HepG2 (cell line): ENCODE measurements at regions not wholly inside any gene's neighbourhood (a gene's known extent, or its start where the extent isn't known, plus 50 kb on each side); places are given as distances from the start of the nearest gene placed in this dataset.

Experiments
- ATAC-seq: fragments of 200-7000 bp; cut with Tn5 transposase; 3 replicates; pipeline ENCODE4 v1.9.1; 2020; ENCODE audit warnings: mild to moderate bottlenecking, moderate library complexity
- BruUV-seq: library from RNA; stranded (reverse); fragments of 400-500 nt; replicated peaks from 2 replicates; lab custom pipeline; 2021; lab: Mats Ljungman, UMichigan
- CTCF ChIA-PET: fragments of 300-600 bp; formaldehyde crosslinking; extraction: SDS; loops from one replicate; lab custom pipeline; 2021; ENCODE audit warnings: low total read pairs, inconsistent platforms, low intra/inter-chr PET ratio; lab: Yijun Ruan, JAX
- POLR2A ChIA-PET: fragments of 350-600 bp; sonication (Branson Sonifier 250); formaldehyde crosslinking; loops from one replicate; lab custom pipeline; 2020; ENCODE audit warnings: antibody characterized with exemption, inconsistent platforms; lab: Yijun Ruan, JAX
- DNase-seq: peaks from one replicate; pipeline ENCODE4 v3.0.0-alpha.2; 2015; ENCODE audit warnings: low spot score
- FAIRE-seq: peaks from 3 replicates; lab custom pipeline; 2011; peaks lifted over from hg19 to GRCh38; lab: Jason Lieb, UNC
- H2AFZ ChIP-seq: one replicate; pipeline ENCODE4 v1.6.1; 2011; ENCODE audit warnings: low read length, inconsistent platforms
- H3K27ac ChIP-seq: fragments of 300-600 bp; 3 replicates; pipeline ENCODE4 v1.8.0; 2011; ENCODE audit warnings: mixed run types, mild to moderate bottlenecking, mixed read lengths, low read length, inconsistent platforms; ENCODE audit not compliant: insufficient read depth; ENCODE audit errors: extremely low read length
- H3K27me3 ChIP-seq, 2 experiments: fragments of 200-600 bp in 1 of 2; 2 replicates in 1 of 2; 3 replicates in 1 of 2; pipeline versions ENCODE4 v1.6.0 to v1.8.0; 2011; ENCODE audit warnings: low read length in 2 of 2, mild to moderate bottlenecking in 2 of 2, moderate library complexity in 2 of 2, inconsistent platforms in 1 of 2; ENCODE audit not compliant: insufficient read depth in 2 of 2, control insufficient read depth in 1 of 2
- H3K36me3 ChIP-seq, 2 experiments: fragments of 200-600 bp in 1 of 2; replicated peaks in 1 of 2; 2 replicates in 1 of 2; 3 replicates in 1 of 2; pipeline versions ENCODE4 v1.5.1 to v1.8.0; 2011; ENCODE audit warnings: low read length in 2 of 2, inconsistent platforms in 1 of 2; ENCODE audit not compliant: insufficient read depth in 2 of 2, control insufficient read depth in 1 of 2
- H3K4me1 ChIP-seq: 2 replicates; pipeline ENCODE4 v1.5.1; 2012; ENCODE audit warnings: low read length, inconsistent platforms; ENCODE audit not compliant: insufficient read depth
- H3K4me2 ChIP-seq: 2 replicates; pipeline ENCODE4 v1.6.0; 2011; ENCODE audit warnings: low read depth, low read length, inconsistent platforms
- H3K4me3 ChIP-seq, 3 experiments: fragments of 200-600 bp in 1 of 3; sonication (generic), shearing (Covaris generic) in 1 of 3; replicated peaks in 1 of 3; 2 replicates each; pipeline ENCODE4 v1.5.1; 2011 to 2016; ENCODE audit warnings: low read length in 3 of 3, inconsistent platforms in 2 of 3, low read depth in 2 of 3, mild to moderate bottlenecking in 2 of 3, control low read depth in 1 of 3, mixed read lengths in 1 of 3; ENCODE audit not compliant: insufficient read depth in 1 of 3
- H3K79me2 ChIP-seq: one replicate; pipeline ENCODE4 v1.6.1; 2011; ENCODE audit warnings: low read length, inconsistent platforms; ENCODE audit not compliant: insufficient read depth
- H3K9ac ChIP-seq: 2 replicates; pipeline ENCODE4 v1.6.0; 2011; ENCODE audit warnings: mild to moderate bottlenecking, low read depth, low read length, inconsistent platforms; ENCODE audit not compliant: insufficient read depth
- H3K9me3 ChIP-seq: 2 replicates; pipeline ENCODE4 v1.5.1; 2012; ENCODE audit warnings: mild to moderate bottlenecking, low read length
- H4K20me1 ChIP-seq: 2 replicates; pipeline ENCODE4 v1.6.0; 2011; ENCODE audit warnings: inconsistent platforms, mild to moderate bottlenecking, low read length, moderate library complexity; ENCODE audit not compliant: insufficient read depth
- ATRX ChIP-seq: sonication (generic); formaldehyde crosslinking; IDR thresholded peaks from 2 replicates; pipeline ENCODE4 v1.4.0; 2020; ENCODE audit warnings: missing genetic modification reagents, borderline replicate concordance
- GATAD1 ChIP-seq: IDR thresholded peaks from 2 replicates; pipeline ENCODE4 v1.6.1; 2016; ENCODE audit warnings: missing genetic modification reagents, missing compliant biosample characterization
- GPN1 ChIP-seq: sonication (generic); formaldehyde crosslinking; IDR thresholded peaks from 2 replicates; pipeline ENCODE4 v1.5.1; 2020; ENCODE audit warnings: missing genetic modification reagents, borderline replicate concordance
- NR2F1 ChIP-seq, 2 experiments: fragments of 450-650 bp in 1 of 2; formaldehyde crosslinking in 1 of 2; IDR thresholded peaks; 2 replicates each; pipeline versions ENCODE4 v1.5.0 to v1.6.1; 2016 to 2020; ENCODE audit warnings: mild to moderate bottlenecking in 1 of 2, missing compliant biosample characterization in 1 of 2, missing genetic modification reagents in 1 of 2, moderate library complexity in 1 of 2
- ZIK1 ChIP-seq: sonication (generic); formaldehyde crosslinking; IDR thresholded peaks from 2 replicates; pipeline ENCODE4 v1.5.0; 2020; ENCODE audit warnings: mild to moderate bottlenecking, low read depth, missing genetic modification reagents, borderline replicate concordance
- ZNF33A ChIP-seq: sonication (generic); formaldehyde crosslinking; IDR thresholded peaks from 2 replicates; pipeline ENCODE4 v1.5.1; 2020; ENCODE audit warnings: missing genetic modification reagents, mild to moderate bottlenecking, moderate library complexity, borderline replicate concordance
- WGBS: methylation state at CpG from one replicate; pipeline ENCODE4 v1.1.6; 2017; ENCODE audit warnings: low lambda C conversion rate; 5-methylcytosine and 5-hydroxymethylcytosine counted together
- in situ Hi-C: cut with HindIII; loops from 2 replicates; pipeline ENCODE4 v1.10.0; 2017; ENCODE audit warnings: low pct_unique_long_range_greater_than_20kb; ENCODE audit not compliant: extremely low pct_ligation_motif_present
- intact Hi-C: fragments of 100-400 bp; cut with micrococcal nuclease; formaldehyde crosslinking; loops from one replicate; pipeline ENCODE4 v1.10.0; 2022; ENCODE audit not compliant: unreplicated experiment
- TF ChIP-seq, protein P1 (sequence below): IDR thresholded peaks from 2 replicates; pipeline ENCODE4 v1.6.1; 2016
- TF ChIP-seq, protein P2 (sequence below): sonication (generic); formaldehyde crosslinking; IDR thresholded peaks from 2 replicates; pipeline ENCODE4 v1.4.0; 2020; ENCODE audit warnings: missing genetic modification reagents, borderline replicate concordance
- TF ChIP-seq, protein P3 (sequence below): sonication (generic); formaldehyde crosslinking; conservative IDR thresholded peaks from 2 replicates; pipeline ENCODE4 v1.5.0; 2020; ENCODE audit warnings: missing genetic modification reagents
- TF ChIP-seq, protein P4 (sequence below): IDR thresholded peaks from 2 replicates; pipeline ENCODE4 v1.6.1; 2016; ENCODE audit warnings: low read depth, missing genetic modification reagents, missing compliant biosample characterization
- TF ChIP-seq, protein P5 (sequence below): fragments of 450-650 bp; IDR thresholded peaks from 2 replicates; pipeline ENCODE4 v1.6.1; 2017; ENCODE audit warnings: mild to moderate bottlenecking

DNA sequence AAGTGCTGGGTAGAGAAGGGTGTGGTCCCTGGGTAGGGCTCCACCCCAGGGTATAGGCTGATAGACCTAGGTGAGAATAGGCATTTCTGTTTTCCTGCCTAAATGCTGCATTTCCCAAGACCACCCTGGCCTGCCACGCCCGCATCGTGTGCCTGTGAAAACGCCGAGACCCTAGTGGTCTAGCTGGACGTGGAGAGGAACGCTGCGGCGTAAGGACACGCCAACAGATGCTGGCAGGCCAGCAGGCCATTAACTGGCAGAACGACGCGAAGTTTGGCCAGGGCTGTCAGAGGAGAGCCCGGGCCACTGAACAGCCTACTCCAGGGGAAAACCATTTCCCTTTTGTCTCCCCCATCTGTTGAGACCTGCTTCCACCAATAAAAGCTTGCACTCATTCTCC is 373.2 kb upstream of the FIGN start:
- H3K27me3 ChIP-seq = no peaks in the 10 kb centered on the region
- H3K4me1 ChIP-seq = no peaks in the 10 kb centered on the region
- BruUV-seq = no TSS peak
- H3K4me2 ChIP-seq = no peak overlapping the region
- ChIA-PET CTCF (no interaction called here), POLR2A (no interaction called here)
- H3K4me3 ChIP-seq = no peak overlapping the region
- WGBS = 44% methylated on average over 13 of the region's 14 CpGs
- no peak overlapping the region for H3K9ac ChIP-seq
- no peaks in the 10 kb centered on the region for H4K20me1 ChIP-seq
- H3K36me3 ChIP-seq = no peaks in the 10 kb centered on the region
- no peaks in the 10 kb centered on the region for H3K79me2 ChIP-seq
- DNase-seq (no peak), FAIRE-seq (no peak), ATAC-seq (no peak)
- intact Hi-C loops (no loop called here), in situ Hi-C loops (no loop called here)
- no peak overlapping the region for H3K27ac ChIP-seq
- H2AFZ ChIP-seq = no peak overlapping the region
- no peaks in the 10 kb centered on the region for H3K9me3 ChIP-seq
- TF ChIP-seq, protein P1, sequence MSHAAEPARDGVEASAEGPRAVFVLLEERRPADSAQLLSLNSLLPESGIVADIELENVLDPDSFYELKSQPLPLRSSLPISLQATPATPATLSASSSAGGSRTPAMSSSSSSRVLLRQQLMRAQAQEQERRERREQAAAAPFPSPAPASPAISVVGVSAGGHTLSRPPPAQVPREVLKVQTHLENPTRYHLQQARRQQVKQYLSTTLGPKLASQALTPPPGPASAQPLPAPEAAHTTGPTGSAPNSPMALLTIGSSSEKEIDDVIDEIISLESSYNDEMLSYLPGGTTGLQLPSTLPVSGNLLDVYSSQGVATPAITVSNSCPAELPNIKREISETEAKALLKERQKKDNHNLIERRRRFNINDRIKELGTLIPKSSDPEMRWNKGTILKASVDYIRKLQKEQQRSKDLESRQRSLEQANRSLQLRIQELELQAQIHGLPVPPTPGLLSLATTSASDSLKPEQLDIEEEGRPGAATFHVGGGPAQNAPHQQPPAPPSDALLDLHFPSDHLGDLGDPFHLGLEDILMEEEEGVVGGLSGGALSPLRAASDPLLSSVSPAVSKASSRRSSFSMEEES (CRISPR knock-in tag) = no peak
- TF ChIP-seq ATRX (CRISPR knock-in tag) = no peak
- TF ChIP-seq, protein P2, sequence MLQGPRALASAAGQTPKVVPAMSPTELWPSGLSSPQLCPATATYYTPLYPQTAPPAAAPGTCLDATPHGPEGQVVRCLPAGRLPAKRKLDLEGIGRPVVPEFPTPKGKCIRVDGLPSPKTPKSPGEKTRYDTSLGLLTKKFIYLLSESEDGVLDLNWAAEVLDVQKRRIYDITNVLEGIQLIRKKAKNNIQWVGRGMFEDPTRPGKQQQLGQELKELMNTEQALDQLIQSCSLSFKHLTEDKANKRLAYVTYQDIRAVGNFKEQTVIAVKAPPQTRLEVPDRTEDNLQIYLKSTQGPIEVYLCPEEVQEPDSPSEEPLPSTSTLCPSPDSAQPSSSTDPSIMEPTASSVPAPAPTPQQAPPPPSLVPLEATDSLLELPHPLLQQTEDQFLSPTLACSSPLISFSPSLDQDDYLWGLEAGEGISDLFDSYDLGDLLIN (CRISPR knock-in tag) = no peak
- TF ChIP-seq NR2F1 (CRISPR knock-in tag; IDR thresholded peaks at IDR 0.05) = no peak
- TF ChIP-seq, protein P3, sequence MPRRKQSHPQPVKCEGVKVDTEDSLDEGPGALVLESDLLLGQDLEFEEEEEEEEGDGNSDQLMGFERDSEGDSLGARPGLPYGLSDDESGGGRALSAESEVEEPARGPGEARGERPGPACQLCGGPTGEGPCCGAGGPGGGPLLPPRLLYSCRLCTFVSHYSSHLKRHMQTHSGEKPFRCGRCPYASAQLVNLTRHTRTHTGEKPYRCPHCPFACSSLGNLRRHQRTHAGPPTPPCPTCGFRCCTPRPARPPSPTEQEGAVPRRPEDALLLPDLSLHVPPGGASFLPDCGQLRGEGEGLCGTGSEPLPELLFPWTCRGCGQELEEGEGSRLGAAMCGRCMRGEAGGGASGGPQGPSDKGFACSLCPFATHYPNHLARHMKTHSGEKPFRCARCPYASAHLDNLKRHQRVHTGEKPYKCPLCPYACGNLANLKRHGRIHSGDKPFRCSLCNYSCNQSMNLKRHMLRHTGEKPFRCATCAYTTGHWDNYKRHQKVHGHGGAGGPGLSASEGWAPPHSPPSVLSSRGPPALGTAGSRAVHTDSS (CRISPR knock-in tag) = no peak
- TF ChIP-seq, protein P4, sequence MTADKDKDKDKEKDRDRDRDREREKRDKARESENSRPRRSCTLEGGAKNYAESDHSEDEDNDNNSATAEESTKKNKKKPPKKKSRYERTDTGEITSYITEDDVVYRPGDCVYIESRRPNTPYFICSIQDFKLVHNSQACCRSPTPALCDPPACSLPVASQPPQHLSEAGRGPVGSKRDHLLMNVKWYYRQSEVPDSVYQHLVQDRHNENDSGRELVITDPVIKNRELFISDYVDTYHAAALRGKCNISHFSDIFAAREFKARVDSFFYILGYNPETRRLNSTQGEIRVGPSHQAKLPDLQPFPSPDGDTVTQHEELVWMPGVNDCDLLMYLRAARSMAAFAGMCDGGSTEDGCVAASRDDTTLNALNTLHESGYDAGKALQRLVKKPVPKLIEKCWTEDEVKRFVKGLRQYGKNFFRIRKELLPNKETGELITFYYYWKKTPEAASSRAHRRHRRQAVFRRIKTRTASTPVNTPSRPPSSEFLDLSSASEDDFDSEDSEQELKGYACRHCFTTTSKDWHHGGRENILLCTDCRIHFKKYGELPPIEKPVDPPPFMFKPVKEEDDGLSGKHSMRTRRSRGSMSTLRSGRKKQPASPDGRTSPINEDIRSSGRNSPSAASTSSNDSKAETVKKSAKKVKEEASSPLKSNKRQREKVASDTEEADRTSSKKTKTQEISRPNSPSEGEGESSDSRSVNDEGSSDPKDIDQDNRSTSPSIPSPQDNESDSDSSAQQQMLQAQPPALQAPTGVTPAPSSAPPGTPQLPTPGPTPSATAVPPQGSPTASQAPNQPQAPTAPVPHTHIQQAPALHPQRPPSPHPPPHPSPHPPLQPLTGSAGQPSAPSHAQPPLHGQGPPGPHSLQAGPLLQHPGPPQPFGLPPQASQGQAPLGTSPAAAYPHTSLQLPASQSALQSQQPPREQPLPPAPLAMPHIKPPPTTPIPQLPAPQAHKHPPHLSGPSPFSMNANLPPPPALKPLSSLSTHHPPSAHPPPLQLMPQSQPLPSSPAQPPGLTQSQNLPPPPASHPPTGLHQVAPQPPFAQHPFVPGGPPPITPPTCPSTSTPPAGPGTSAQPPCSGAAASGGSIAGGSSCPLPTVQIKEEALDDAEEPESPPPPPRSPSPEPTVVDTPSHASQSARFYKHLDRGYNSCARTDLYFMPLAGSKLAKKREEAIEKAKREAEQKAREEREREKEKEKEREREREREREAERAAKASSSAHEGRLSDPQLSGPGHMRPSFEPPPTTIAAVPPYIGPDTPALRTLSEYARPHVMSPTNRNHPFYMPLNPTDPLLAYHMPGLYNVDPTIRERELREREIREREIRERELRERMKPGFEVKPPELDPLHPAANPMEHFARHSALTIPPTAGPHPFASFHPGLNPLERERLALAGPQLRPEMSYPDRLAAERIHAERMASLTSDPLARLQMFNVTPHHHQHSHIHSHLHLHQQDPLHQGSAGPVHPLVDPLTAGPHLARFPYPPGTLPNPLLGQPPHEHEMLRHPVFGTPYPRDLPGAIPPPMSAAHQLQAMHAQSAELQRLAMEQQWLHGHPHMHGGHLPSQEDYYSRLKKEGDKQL (CRISPR knock-in tag) = no peak
- TF ChIP-seq GPN1 = no peak
- TF ChIP-seq ZIK1 = no peak
- no peak for TF ChIP-seq GATAD1 (CRISPR knock-in tag)
- TF ChIP-seq ZNF33A (CRISPR knock-in tag) = no peak
- TF ChIP-seq, protein P5, sequence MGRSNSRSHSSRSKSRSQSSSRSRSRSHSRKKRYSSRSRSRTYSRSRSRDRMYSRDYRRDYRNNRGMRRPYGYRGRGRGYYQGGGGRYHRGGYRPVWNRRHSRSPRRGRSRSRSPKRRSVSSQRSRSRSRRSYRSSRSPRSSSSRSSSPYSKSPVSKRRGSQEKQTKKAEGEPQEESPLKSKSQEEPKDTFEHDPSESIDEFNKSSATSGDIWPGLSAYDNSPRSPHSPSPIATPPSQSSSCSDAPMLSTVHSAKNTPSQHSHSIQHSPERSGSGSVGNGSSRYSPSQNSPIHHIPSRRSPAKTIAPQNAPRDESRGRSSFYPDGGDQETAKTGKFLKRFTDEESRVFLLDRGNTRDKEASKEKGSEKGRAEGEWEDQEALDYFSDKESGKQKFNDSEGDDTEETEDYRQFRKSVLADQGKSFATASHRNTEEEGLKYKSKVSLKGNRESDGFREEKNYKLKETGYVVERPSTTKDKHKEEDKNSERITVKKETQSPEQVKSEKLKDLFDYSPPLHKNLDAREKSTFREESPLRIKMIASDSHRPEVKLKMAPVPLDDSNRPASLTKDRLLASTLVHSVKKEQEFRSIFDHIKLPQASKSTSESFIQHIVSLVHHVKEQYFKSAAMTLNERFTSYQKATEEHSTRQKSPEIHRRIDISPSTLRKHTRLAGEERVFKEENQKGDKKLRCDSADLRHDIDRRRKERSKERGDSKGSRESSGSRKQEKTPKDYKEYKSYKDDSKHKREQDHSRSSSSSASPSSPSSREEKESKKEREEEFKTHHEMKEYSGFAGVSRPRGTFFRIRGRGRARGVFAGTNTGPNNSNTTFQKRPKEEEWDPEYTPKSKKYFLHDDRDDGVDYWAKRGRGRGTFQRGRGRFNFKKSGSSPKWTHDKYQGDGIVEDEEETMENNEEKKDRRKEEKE = no peak
